GM23248 (cell line): ENCODE measurements at regions not wholly inside any gene's neighbourhood (a gene's known extent, or its start where the extent isn't known, plus 50 kb on each side); places are given as distances from the start of the nearest gene placed in this dataset.
A peak's percentile ranks its signal among the peaks of the same experiment; 100 is the strongest.

Experiments
- DNase-seq: peaks from one replicate; pipeline ENCODE4 v3.0.0-alpha.2; 2015
- H2AFZ ChIP-seq: fragments of 200-600 bp; sonication (generic); 2 replicates; pipeline ENCODE4 v1.6.1; 2016; ENCODE audit warnings: antibody characterized with exemption
- H3F3A ChIP-seq: fragments of 200-600 bp; sonication (generic); 2 replicates; pipeline ENCODE4 v1.6.1; 2016; ENCODE audit warnings: mild to moderate bottlenecking, antibody characterized with exemption, mixed run types; ENCODE audit not compliant: insufficient read depth
- H3K27ac ChIP-seq: fragments of 200-600 bp; sonication (generic); 2 replicates; pipeline ENCODE4 v1.5.1; 2016; ENCODE audit warnings: mild to moderate bottlenecking
- H3K27me3 ChIP-seq: fragments of 200-600 bp; sonication (generic); replicated peaks from 2 replicates; pipeline ENCODE4 v1.6.1; 2016; ENCODE audit warnings: mild to moderate bottlenecking; ENCODE audit not compliant: insufficient read depth
- H3K36me3 ChIP-seq: fragments of 200-600 bp; sonication (generic); 2 replicates; pipeline ENCODE4 v1.6.1; 2016; ENCODE audit warnings: low read depth, mild to moderate bottlenecking
- H3K4me1 ChIP-seq: fragments of 200-600 bp; sonication (generic); 2 replicates; pipeline ENCODE4 v1.6.1; 2016; ENCODE audit warnings: mild to moderate bottlenecking; ENCODE audit not compliant: insufficient read depth
- H3K4me2 ChIP-seq: fragments of 200-600 bp; sonication (generic); one replicate; pipeline ENCODE4 v1.6.1; 2016; ENCODE audit warnings: mild to moderate bottlenecking; ENCODE audit not compliant: unreplicated experiment
- H3K4me3 ChIP-seq: fragments of 200-600 bp; sonication (generic); 2 replicates; pipeline ENCODE4 v1.5.1; 2016; ENCODE audit warnings: mild to moderate bottlenecking
- H3K79me2 ChIP-seq: fragments of 200-600 bp; sonication (generic); 2 replicates; pipeline ENCODE4 v1.6.1; 2016; ENCODE audit warnings: mild to moderate bottlenecking; ENCODE audit not compliant: insufficient read depth
- H3K9ac ChIP-seq: fragments of 200-600 bp; sonication (generic); 2 replicates; pipeline ENCODE4 v1.6.1; 2016; ENCODE audit warnings: mild to moderate bottlenecking
- H3K9me2 ChIP-seq: fragments of 200-600 bp; sonication (generic); 2 replicates; pipeline ENCODE4 v1.6.1; 2016; ENCODE audit warnings: mixed run types, mild to moderate bottlenecking, moderate library complexity; ENCODE audit not compliant: insufficient read depth
- H3K9me3 ChIP-seq: fragments of 200-600 bp; sonication (generic); one replicate; pipeline ENCODE4 v1.6.1; 2017; ENCODE audit warnings: low read depth
- H4K20me1 ChIP-seq: fragments of 200-600 bp; sonication (generic); 2 replicates; pipeline ENCODE4 v1.6.0; 2016; ENCODE audit not compliant: insufficient read depth
- EZH2 ChIP-seq: fragments of 200-600 bp; sonication (generic); IDR thresholded peaks from 2 replicates; pipeline ENCODE4 v1.6.1; 2018; ENCODE audit warnings: antibody characterized with exemption, mild to moderate bottlenecking; ENCODE audit not compliant: insufficient read depth, poor library complexity, severe bottlenecking
- EZH2phosphoT487 ChIP-seq: fragments of 200-600 bp; sonication (generic); IDR thresholded peaks from 2 replicates; pipeline ENCODE4 v1.6.1; 2018; ENCODE audit warnings: antibody characterized with exemption, moderate library complexity, mild to moderate bottlenecking, low read depth; ENCODE audit not compliant: insufficient read depth
- WGBS, 2 experiments: methylation state at CpG; one replicate each; pipeline ENCODE4 v1.1.6; 2015 to 2017; ENCODE audit warnings: low lambda C conversion rate in 2 of 2, low coverage in 1 of 2; ENCODE audit errors: missing lambda C conversion rate in 2 of 2; 5-methylcytosine and 5-hydroxymethylcytosine counted together
- in situ Hi-C: fragments of 300-500 bp; cut with MboI; formaldehyde crosslinking; loops from 2 replicates; pipeline ENCODE4 v1.15.0; 2020

DNA sequence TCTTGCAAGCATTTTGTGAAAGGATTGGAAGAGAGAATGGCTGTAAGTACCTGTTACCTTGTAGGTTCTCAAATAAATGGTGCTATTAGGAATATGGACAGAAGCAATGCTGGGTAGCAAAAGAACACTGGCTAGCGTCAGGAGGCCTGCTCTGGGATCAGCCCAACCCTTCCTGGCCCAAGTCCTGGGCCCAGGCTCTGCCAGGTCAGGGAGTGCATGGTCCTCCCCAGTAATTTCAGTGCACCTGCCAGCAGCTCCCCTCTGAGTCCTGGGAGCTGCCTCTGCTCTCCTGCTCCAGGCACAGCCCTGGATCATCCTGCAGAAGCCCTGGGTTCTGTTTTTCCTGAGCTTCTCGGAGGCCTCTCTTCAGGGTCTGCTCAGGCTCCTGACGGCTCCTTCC is 89.5 kb upstream of the ARAP3 start:
- in situ Hi-C loops, result no loop called here
- no peaks in the 10 kb centered on the region for H3K27me3 ChIP-seq
- H3F3A ChIP-seq, result no peaks in the 10 kb centered on the region
- H3K9ac ChIP-seq, result peak overlapping the region; percentile 53; the same call in 1 of the 2 replicates
- H3K4me2 ChIP-seq, result no peak overlapping the region
- H3K36me3 ChIP-seq, result no peaks in the 10 kb centered on the region
- H3K4me3 ChIP-seq, result no peak overlapping the region
- DNase-seq, result no peak
- H4K20me1 ChIP-seq, result no peaks in the 10 kb centered on the region
- peaks cover 13% of the 10 kb centered on the region for H3K4me1 ChIP-seq
- H3K9me3 ChIP-seq, result no peaks in the 10 kb centered on the region
- no peak overlapping the region for H3K27ac ChIP-seq
- WGBS, 2 experiments, result 41 to 43% methylated on average over 3 of the region's 3 CpGs
- no peak for TF ChIP-seq EZH2phosphoT487
- no peak for TF ChIP-seq EZH2
- H3K79me2 ChIP-seq, result no peaks in the 10 kb centered on the region
- no peaks in the 10 kb centered on the region for H3K9me2 ChIP-seq
- peak overlapping the region; percentile 89; the same call in 1 of the 2 replicates for H2AFZ ChIP-seq

DNA sequence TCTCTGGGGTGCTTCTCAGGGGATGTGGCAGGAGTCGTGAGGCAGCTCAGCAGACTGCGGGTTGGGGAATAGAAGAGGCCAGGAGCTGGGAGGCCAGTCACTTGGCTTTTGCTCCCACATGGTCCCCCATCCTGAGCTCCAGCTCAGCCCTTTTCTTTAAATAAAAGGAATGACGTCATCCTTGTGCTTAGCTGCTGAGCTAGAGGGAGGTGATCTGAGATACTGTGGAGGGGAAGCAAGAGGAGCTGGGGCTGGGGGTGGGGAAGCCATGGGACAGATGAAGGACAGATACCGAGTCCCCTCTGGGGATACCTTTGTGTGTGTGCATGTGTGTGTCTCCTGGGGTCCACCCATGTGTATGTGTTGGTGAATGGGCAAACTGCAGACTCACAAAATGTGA is 89.0 kb upstream of the ARAP3 start:
- Histone ChIP-seq H3K9ac (no peak overlapping the region), H3K27ac (no peak overlapping the region)
- WGBS, 2 experiments, result 39 to 52% methylated on average over 3 to 4 of the region's 4 CpGs

DNA sequence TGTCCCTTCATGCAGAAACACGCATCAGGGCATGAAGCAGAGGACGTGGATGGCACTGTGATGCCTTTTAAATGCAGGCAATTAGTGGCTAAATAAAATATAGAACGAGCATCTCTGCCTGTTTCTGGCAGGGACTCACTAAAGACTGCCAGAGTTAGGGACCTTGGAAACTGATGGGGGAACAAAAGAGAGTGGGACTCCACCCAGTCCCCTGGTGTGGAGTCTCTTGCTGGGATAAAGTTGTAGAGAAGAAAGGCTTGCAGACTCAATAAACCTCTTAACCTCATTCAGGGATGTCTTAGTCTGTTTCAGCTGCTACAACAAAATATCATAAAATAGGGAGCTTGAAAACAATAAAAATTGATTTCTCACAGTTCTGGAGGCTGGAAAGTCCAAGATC is 87.6 kb upstream of the ARAP3 start:
- H3F3A ChIP-seq, result no peaks in the 10 kb centered on the region
- H3K4me2 ChIP-seq, result no peak overlapping the region
- H3K27ac ChIP-seq, result no peak overlapping the region
- in situ Hi-C loops, result no loop called here
- H3K4me3 ChIP-seq, result no peak overlapping the region
- no peaks in the 10 kb centered on the region for H3K36me3 ChIP-seq
- H3K4me1 ChIP-seq, result peaks cover 13% of the 10 kb centered on the region
- H4K20me1 ChIP-seq, result no peaks in the 10 kb centered on the region
- H3K9me2 ChIP-seq, result no peaks in the 10 kb centered on the region
- TF ChIP-seq EZH2phosphoT487 (no peak), EZH2 (no peak)
- no peak overlapping the region for H2AFZ ChIP-seq
- 41 to 50% methylated on average over 3 of the region's 3 CpGs for WGBS, 2 experiments
- no peak overlapping the region for H3K9ac ChIP-seq
- 0 out of 2 replicates have a peak, but pooled peaks cover 6% of the 10 kb centered on the region for H3K27me3 ChIP-seq
- no peaks in the 10 kb centered on the region for H3K79me2 ChIP-seq
- H3K9me3 ChIP-seq, result no peaks in the 10 kb centered on the region
- DNase-seq, result no peak

More for the DNA sequence above, 89.0 kb upstream of the ARAP3 start:
- in situ Hi-C loops, result no loop called here
- Histone ChIP-seq H3K9me2 (no peaks in the 10 kb centered on the region), H3K4me2 (no peak overlapping the region), H3K27me3 (no peaks in the 10 kb centered on the region), H3K79me2 (no peaks in the 10 kb centered on the region), H2AFZ (no peak overlapping the region), H3K4me1 (peaks cover 13% of the 10 kb centered on the region), H4K20me1 (no peaks in the 10 kb centered on the region), H3K4me3 (no peak overlapping the region), H3K9me3 (no peaks in the 10 kb centered on the region), H3F3A (no peaks in the 10 kb centered on the region), H3K36me3 (no peaks in the 10 kb centered on the region)
- TF ChIP-seq EZH2, result no peak
- no peak for TF ChIP-seq EZH2phosphoT487
- DNase-seq, result peak; percentile 67

DNA sequence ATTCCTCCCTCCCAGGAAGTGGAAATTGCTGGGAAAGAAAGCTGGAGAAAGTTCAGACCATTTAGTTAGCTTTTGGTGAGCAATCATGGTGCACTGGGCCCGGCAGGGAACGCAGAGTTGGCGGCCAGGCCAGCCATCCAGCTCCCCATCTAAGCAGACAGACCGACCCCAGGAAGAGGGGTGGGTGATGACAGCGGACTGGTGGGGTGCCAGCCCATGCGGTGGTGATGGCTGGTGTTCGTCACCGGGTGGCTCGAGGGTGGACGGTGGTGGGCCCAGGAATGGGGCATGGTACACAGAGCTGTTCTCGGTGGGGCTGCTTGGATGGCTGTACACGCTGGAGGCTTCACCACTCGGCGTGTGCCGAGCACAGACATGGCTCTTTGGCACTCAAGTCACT is 85.6 kb upstream of the ARAP3 start:
- TF ChIP-seq EZH2phosphoT487 (no peak), EZH2 (no peak)
- WGBS, 2 experiments, result 55 to 59% methylated on average over 15 of the region's 15 CpGs
- DNase-seq, result no peak

More for the DNA sequence above, 85.6 kb upstream of the ARAP3 start:
- Histone ChIP-seq H3K79me2 (no peaks in the 10 kb centered on the region), H4K20me1 (no peaks in the 10 kb centered on the region), H3K27ac (no peak overlapping the region), H3K27me3 (peaks cover 20% of the 10 kb centered on the region), H3K4me1 (peaks cover 13% of the 10 kb centered on the region), H3K4me3 (no peak overlapping the region), H3K9ac (no peak overlapping the region), H3K4me2 (no peak overlapping the region), H3K36me3 (no peaks in the 10 kb centered on the region), H3K9me2 (no peaks in the 10 kb centered on the region), H2AFZ (no peak overlapping the region), H3K9me3 (no peaks in the 10 kb centered on the region), H3F3A (no peaks in the 10 kb centered on the region)
- in situ Hi-C loops, result no loop called here
